OCI-LY1 (cell line): ENCODE measurements at regions not wholly inside any gene's neighbourhood (a gene's known extent, or its start where the extent isn't known, plus 50 kb on each side); places are given as distances from the start of the nearest gene placed in this dataset.

Source experiments
- H2AFZ ChIP-seq: fragments of 200-600 bp; sonication (generic), shearing (Covaris generic); 2 replicates; pipeline ENCODE4 v1.6.0; 2014; ENCODE audit warnings: antibody characterized with exemption, mild to moderate bottlenecking, low read length
- H3F3A ChIP-seq: fragments of 200-600 bp; sonication (generic), shearing (Covaris generic); 2 replicates; pipeline ENCODE4 v1.6.0; 2014; ENCODE audit warnings: mild to moderate bottlenecking, antibody characterized with exemption, low read length, moderate library complexity; ENCODE audit not compliant: insufficient read depth
- H3K27ac ChIP-seq: fragments of 200-600 bp; sonication (generic); 2 replicates; pipeline ENCODE4 v1.5.1; 2014; ENCODE audit warnings: low read length, mixed run types, mild to moderate bottlenecking, low read depth; ENCODE audit not compliant: poor library complexity, severe bottlenecking
- H3K27me3 ChIP-seq: fragments of 200-600 bp; sonication (generic); 2 replicates; pipeline ENCODE4 v1.6.0; 2014; ENCODE audit warnings: antibody characterized with exemption, mild to moderate bottlenecking, low read length, moderate library complexity; ENCODE audit not compliant: insufficient read depth
- H3K36me3 ChIP-seq: fragments of 200-600 bp; sonication (generic); 2 replicates; pipeline ENCODE4 v1.6.1; 2014; ENCODE audit warnings: mild to moderate bottlenecking, antibody characterized with exemption, low read length, moderate library complexity, mixed read lengths; ENCODE audit not compliant: insufficient read depth
- H3K4me1 ChIP-seq: fragments of 200-600 bp; sonication (generic); 2 replicates; pipeline ENCODE4 v1.5.1; 2014; ENCODE audit warnings: mild to moderate bottlenecking, low read length, moderate library complexity; ENCODE audit not compliant: insufficient read depth, severe bottlenecking
- H3K4me2 ChIP-seq: fragments of 200-600 bp; sonication (generic), shearing (Covaris generic); 2 replicates; pipeline ENCODE4 v1.6.1; 2014; ENCODE audit warnings: low read length
- H3K4me3 ChIP-seq: fragments of 200-600 bp; sonication (generic); 2 replicates; pipeline ENCODE4 v1.5.1; 2014; ENCODE audit warnings: low read length, low read depth, mild to moderate bottlenecking, mixed read lengths; ENCODE audit not compliant: poor library complexity, severe bottlenecking
- H3K79me2 ChIP-seq: fragments of 200-600 bp; shearing (Covaris generic); 2 replicates; pipeline ENCODE4 v1.6.1; 2016; ENCODE audit warnings: mixed run types, low read length, mixed read lengths; ENCODE audit not compliant: insufficient read depth
- H3K9ac ChIP-seq: fragments of 200-600 bp; sonication (generic), shearing (Covaris generic); 2 replicates; pipeline ENCODE4 v1.6.1; 2014; ENCODE audit warnings: mild to moderate bottlenecking, low read length, mixed read lengths
- H3K9me2 ChIP-seq: fragments of 200-600 bp; sonication (generic), shearing (Covaris generic); 2 replicates; pipeline ENCODE4 v1.6.1; 2014; ENCODE audit warnings: low read depth, mild to moderate bottlenecking, low read length, mixed read lengths
- H3K9me3 ChIP-seq: fragments of 200-600 bp; shearing (Covaris generic); 2 replicates; pipeline ENCODE4 v1.6.1; 2014; ENCODE audit warnings: low read length, mixed read lengths
- H4K20me1 ChIP-seq: fragments of 200-600 bp; sonication (generic), shearing (Covaris generic); 2 replicates; pipeline ENCODE4 v1.6.0; 2016; ENCODE audit warnings: mild to moderate bottlenecking, low read length; ENCODE audit not compliant: insufficient read depth
- EZH2 ChIP-seq: fragments of 200-600 bp; sonication (generic), shearing (Covaris generic); IDR thresholded peaks from 2 replicates; pipeline ENCODE4 v1.8.0; 2017; ENCODE audit warnings: borderline replicate concordance, mixed run types, mild to moderate bottlenecking, antibody characterized with exemption, low read length, moderate library complexity, mixed read lengths
- TF ChIP-seq, protein P1 (sequence below): fragments of 200-600 bp; sonication (generic), shearing (Covaris generic); IDR thresholded peaks from 2 replicates; pipeline ENCODE4 v1.5.1; 2017; ENCODE audit warnings: mild to moderate bottlenecking, antibody characterized with exemption, low read length, moderate library complexity, mixed read lengths

DNA sequence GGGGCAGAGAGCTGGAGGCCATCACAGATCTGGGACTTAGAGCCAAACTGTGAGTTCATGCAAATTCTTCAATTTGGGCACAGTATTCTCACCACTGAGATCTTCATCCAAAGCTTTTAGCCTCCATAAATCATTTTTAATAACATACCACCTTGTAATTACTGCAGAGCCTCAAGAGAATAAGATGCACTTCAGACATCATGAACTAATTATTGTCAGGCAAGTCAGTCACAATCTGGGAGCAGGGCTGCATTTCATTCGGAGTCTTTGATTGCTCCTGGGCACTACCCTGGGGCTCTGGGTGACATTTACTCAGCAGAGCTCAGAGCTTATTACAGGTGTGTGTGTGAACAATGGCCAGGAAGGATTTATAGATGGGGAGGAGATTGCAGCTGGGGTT lies 623.7 kb downstream of the PTPRU start:
- no peaks in the 10 kb centered on the region; the same call in 1 of the 2 replicates for H3K27me3 ChIP-seq
- no peaks in the 10 kb centered on the region for H3K79me2 ChIP-seq
- H3K4me3 ChIP-seq, result no peak overlapping the region
- H3K9ac ChIP-seq, result no peak overlapping the region
- no peak overlapping the region for H2AFZ ChIP-seq
- H3K4me1 ChIP-seq, result no peaks in the 10 kb centered on the region
- no peaks in the 10 kb centered on the region for H3F3A ChIP-seq
- H3K9me2 ChIP-seq, result no peaks in the 10 kb centered on the region
- no peaks in the 10 kb centered on the region for H3K9me3 ChIP-seq
- no peaks in the 10 kb centered on the region for H4K20me1 ChIP-seq
- no peak overlapping the region for H3K27ac ChIP-seq
- H3K36me3 ChIP-seq, result no peaks in the 10 kb centered on the region; the same call in 1 of the 2 replicates
- H3K4me2 ChIP-seq, result no peak overlapping the region
- TF ChIP-seq, protein P1, sequence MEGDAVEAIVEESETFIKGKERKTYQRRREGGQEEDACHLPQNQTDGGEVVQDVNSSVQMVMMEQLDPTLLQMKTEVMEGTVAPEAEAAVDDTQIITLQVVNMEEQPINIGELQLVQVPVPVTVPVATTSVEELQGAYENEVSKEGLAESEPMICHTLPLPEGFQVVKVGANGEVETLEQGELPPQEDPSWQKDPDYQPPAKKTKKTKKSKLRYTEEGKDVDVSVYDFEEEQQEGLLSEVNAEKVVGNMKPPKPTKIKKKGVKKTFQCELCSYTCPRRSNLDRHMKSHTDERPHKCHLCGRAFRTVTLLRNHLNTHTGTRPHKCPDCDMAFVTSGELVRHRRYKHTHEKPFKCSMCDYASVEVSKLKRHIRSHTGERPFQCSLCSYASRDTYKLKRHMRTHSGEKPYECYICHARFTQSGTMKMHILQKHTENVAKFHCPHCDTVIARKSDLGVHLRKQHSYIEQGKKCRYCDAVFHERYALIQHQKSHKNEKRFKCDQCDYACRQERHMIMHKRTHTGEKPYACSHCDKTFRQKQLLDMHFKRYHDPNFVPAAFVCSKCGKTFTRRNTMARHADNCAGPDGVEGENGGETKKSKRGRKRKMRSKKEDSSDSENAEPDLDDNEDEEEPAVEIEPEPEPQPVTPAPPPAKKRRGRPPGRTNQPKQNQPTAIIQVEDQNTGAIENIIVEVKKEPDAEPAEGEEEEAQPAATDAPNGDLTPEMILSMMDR, result no peak
- no peak for TF ChIP-seq EZH2

DNA sequence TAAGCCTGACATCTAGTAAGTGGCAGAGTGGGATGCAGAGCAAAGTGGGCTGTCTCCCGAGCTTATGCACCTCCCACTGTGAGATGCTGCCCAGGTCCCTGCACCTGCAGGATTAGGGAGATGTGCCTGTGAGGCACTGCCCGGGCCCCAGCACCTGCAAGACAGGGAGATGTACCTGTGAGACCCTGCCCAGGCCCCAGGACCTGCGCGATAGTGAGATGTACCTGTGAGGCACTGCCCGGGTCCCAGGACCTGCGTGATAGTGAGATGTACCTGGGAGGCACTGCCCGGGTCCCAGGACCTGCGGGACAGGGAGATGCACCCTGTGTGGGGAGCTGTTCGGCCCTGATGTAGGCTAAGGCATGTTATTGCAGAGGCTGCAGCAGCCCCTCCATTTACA lies 622.8 kb downstream of the PTPRU start:
- no peak overlapping the region for H3K9ac ChIP-seq
- no peak overlapping the region for H3K4me2 ChIP-seq
- H3K4me3 ChIP-seq, result no peak overlapping the region
- H3K79me2 ChIP-seq, result no peaks in the 10 kb centered on the region
- no peaks in the 10 kb centered on the region for H3K9me2 ChIP-seq
- H3K27me3 ChIP-seq, result no peaks in the 10 kb centered on the region; the same call in 1 of the 2 replicates
- H3K27ac ChIP-seq, result no peak overlapping the region
- H4K20me1 ChIP-seq, result no peaks in the 10 kb centered on the region
- no peaks in the 10 kb centered on the region for H3K4me1 ChIP-seq
- no peaks in the 10 kb centered on the region for H3K9me3 ChIP-seq
- H2AFZ ChIP-seq, result no peak overlapping the region
- TF ChIP-seq, protein P1, result no peak
- TF ChIP-seq EZH2, result no peak
- no peaks in the 10 kb centered on the region; the same call in 1 of the 2 replicates for H3K36me3 ChIP-seq
- no peaks in the 10 kb centered on the region for H3F3A ChIP-seq

DNA sequence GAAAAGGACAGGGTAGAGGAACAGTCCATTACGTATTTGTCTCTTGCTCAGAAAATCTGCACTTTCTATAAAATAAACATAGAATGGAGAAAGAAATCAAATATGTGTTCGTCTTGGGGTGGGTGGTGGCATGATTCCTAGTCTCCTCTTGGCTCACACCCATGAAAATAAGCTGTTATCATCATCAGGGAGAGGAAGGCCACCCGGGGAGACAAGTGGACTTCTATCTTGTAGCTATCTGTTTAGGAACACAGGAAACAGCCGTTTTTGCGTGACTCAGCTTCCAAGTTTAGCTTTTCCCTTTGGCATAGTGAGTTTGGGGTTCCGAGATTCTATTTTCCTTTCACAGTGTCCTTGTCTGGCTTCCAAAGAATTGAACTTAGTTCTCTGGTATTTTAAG lies 622.3 kb downstream of the PTPRU start:
- no peaks in the 10 kb centered on the region for H4K20me1 ChIP-seq
- H3K27me3 ChIP-seq, result no peaks in the 10 kb centered on the region; the same call in 1 of the 2 replicates
- H3F3A ChIP-seq, result no peaks in the 10 kb centered on the region
- H3K9me3 ChIP-seq, result no peaks in the 10 kb centered on the region
- H3K4me3 ChIP-seq, result no peak overlapping the region
- no peak overlapping the region for H3K4me2 ChIP-seq
- no peak overlapping the region for H2AFZ ChIP-seq
- no peaks in the 10 kb centered on the region for H3K4me1 ChIP-seq
- TF ChIP-seq EZH2, result no peak
- TF ChIP-seq, protein P1, result no peak
- H3K9ac ChIP-seq, result no peak overlapping the region
- no peaks in the 10 kb centered on the region for H3K9me2 ChIP-seq
- no peak overlapping the region for H3K27ac ChIP-seq
- no peaks in the 10 kb centered on the region; the same call in 1 of the 2 replicates for H3K36me3 ChIP-seq
- H3K79me2 ChIP-seq, result no peaks in the 10 kb centered on the region
